Endothelial cell (in vitro differentiated cells): ENCODE measurements at regions not wholly inside any gene's neighbourhood (a gene's known extent, or its start where the extent isn't known, plus 50 kb on each side); places are given as distances from the start of the nearest gene placed in this dataset.

Source experiments
- DNase-seq: peaks from one replicate; pipeline ENCODE4 v3.0.0; 2021; ENCODE audit warnings: low spot score
- H3K27ac Mint-ChIP-seq: one replicate; pipeline ENCODE4 v1.8.0; 2021; ENCODE audit warnings: mixed read lengths, inconsistent platforms; ENCODE audit not compliant: unreplicated experiment
- H3K27me3 Mint-ChIP-seq: one replicate; pipeline ENCODE4 v1.8.0; 2021; ENCODE audit warnings: mild to moderate bottlenecking, moderate library complexity, mixed read lengths, inconsistent platforms; ENCODE audit not compliant: unreplicated experiment
- H3K36me3 Mint-ChIP-seq: one replicate; pipeline ENCODE4 v1.8.0; 2021; ENCODE audit warnings: mild to moderate bottlenecking, low read depth, mixed read lengths, inconsistent platforms; ENCODE audit not compliant: unreplicated experiment
- H3K4me1 Mint-ChIP-seq: one replicate; pipeline ENCODE4 v1.8.0; 2021; ENCODE audit warnings: mild to moderate bottlenecking, mixed read lengths, inconsistent platforms; ENCODE audit not compliant: unreplicated experiment
- H3K4me3 Mint-ChIP-seq: one replicate; pipeline ENCODE4 v1.8.0; 2021; ENCODE audit warnings: mild to moderate bottlenecking, mixed read lengths, inconsistent platforms; ENCODE audit not compliant: unreplicated experiment
- H3K9me3 Mint-ChIP-seq: one replicate; pipeline ENCODE4 v1.8.0; 2021; ENCODE audit warnings: mixed read lengths, inconsistent platforms; ENCODE audit not compliant: unreplicated experiment
- CTCF ChIP-seq: fragments of 200-600 bp; sonication (generic); IDR thresholded peaks from one replicate; pipeline ENCODE4 v1.5.0; 2021; ENCODE audit warnings: antibody characterized with exemption; ENCODE audit not compliant: unreplicated experiment

- no peaks in the 10 kb centered on the region for H3K4me1 Mint-ChIP-seq
- no peak overlapping the region for H3K4me3 Mint-ChIP-seq
- no peaks in the 10 kb centered on the region for H3K9me3 Mint-ChIP-seq
- H3K36me3 Mint-ChIP-seq: no peaks in the 10 kb centered on the region
- no peak for TF ChIP-seq CTCF
- H3K27me3 Mint-ChIP-seq: no peaks in the 10 kb centered on the region
- no peak overlapping the region for H3K27ac Mint-ChIP-seq
- no peak for DNase-seq
Observed at GRCh38 chr5:35468811-35469210, 148.9 kb upstream of the SPEF2 start.

- H3K9me3 Mint-ChIP-seq: no peaks in the 10 kb centered on the region
- no peaks in the 10 kb centered on the region for H3K36me3 Mint-ChIP-seq
Observed at GRCh38 chr5:35466746-35467145, 150.9 kb upstream of the SPEF2 start.

GRCh38 chr5:35464757-35465156 is 152.9 kb upstream of the SPEF2 start:
- DNase-seq: no peak
- Mint-ChIP-seq H3K27me3 (no peaks in the 10 kb centered on the region), H3K27ac (no peak overlapping the region), H3K4me3 (no peak overlapping the region), H3K9me3 (no peaks in the 10 kb centered on the region), H3K4me1 (no peaks in the 10 kb centered on the region), H3K36me3 (no peaks in the 10 kb centered on the region)
- no peak for TF ChIP-seq CTCF

More at GRCh38 chr5:35466746-35467145, 150.9 kb upstream of the SPEF2 start:
- no peak for DNase-seq
- TF ChIP-seq CTCF: no peak
- Mint-ChIP-seq H3K4me3 (no peak overlapping the region), H3K27ac (no peak overlapping the region), H3K4me1 (no peaks in the 10 kb centered on the region), H3K27me3 (no peaks in the 10 kb centered on the region)

- H3K9me3 Mint-ChIP-seq: no peaks in the 10 kb centered on the region
- H3K4me3 Mint-ChIP-seq: no peak overlapping the region
- no peak overlapping the region for H3K27ac Mint-ChIP-seq
- H3K36me3 Mint-ChIP-seq: no peaks in the 10 kb centered on the region
- TF ChIP-seq CTCF: no peak
- H3K27me3 Mint-ChIP-seq: no peaks in the 10 kb centered on the region
- H3K4me1 Mint-ChIP-seq: no peaks in the 10 kb centered on the region
- no peak for DNase-seq
Observed at GRCh38 chr5:35461530-35461929, 156.1 kb upstream of the SPEF2 start.

- Mint-ChIP-seq H3K27ac (no peak overlapping the region), H3K9me3 (no peaks in the 10 kb centered on the region), H3K4me1 (no peaks in the 10 kb centered on the region), H3K36me3 (no peaks in the 10 kb centered on the region), H3K4me3 (no peak overlapping the region), H3K27me3 (no peaks in the 10 kb centered on the region)
- no peak for TF ChIP-seq CTCF
- no peak for DNase-seq
Observed at GRCh38 chr5:35458824-35459207, 158.8 kb upstream of the SPEF2 start.
